ENCODE measurements at regions not wholly inside any gene's neighbourhood (a gene's known extent, or its start where the extent isn't known, plus 50 kb on each side); places are given as distances from the start of the nearest gene placed in this dataset.

DNA sequence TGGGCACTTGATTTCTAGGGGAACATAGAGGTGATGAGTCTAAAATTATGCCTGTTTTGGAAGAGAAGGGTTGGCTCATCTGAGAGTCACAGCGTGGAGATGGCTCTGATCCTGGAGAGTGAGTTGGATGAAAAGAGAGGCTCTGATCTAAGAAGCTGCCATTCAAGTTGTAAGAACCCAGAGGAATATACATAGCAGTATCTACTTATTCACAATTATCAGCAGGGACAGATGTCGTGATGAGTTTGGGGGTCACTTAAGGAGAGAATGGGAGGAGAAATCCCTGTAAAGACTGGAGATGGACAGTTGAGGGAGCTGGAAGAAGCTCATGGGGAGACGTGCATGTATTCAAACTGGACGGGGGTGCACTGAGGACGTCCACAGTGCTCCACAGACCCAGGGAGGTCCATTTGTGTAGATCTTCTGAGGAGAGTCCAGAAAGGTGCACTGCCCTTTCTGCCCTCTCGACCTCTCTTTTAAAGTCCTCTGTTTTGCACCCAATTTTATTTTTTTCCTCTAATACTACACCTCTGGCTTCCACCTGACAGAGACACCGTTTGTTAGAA is 124.7 kb upstream of the SSTR4 start:
- dilution Hi-C loops (cut with HindIII; ENCODE audit: low sequenced_read_pairs, unreplicated experiment) (no loop called here), in situ Hi-C loops (cut with MboI; ENCODE audit: low sequenced_read_pairs) (no loop called here)
- no peak overlapping the region for H3K4ac ChIP-seq (ENCODE audit: low read depth, low read length)

More for the DNA sequence above, 124.7 kb upstream of the SSTR4 start:
- no peak for TF ChIP-seq ELK1 (IDR thresholded peaks at IDR 0.05; ENCODE audit: borderline replicate concordance, low read depth, low read length)
- TF ChIP-seq RCOR1 (IDR thresholded peaks at IDR 0.05; ENCODE audit: insufficient replicate concordance, low read length), result no peak
- no peak for TF ChIP-seq BHLHE40 (IDR thresholded peaks at IDR 0.05; ENCODE audit: low read depth, low read length)
- TF ChIP-seq POLR2A (IDR thresholded peaks at IDR 0.05; ENCODE audit: low read depth, low read length), result no peak
- TF ChIP-seq MXI1 (IDR thresholded peaks at IDR 0.05; ENCODE audit: borderline replicate concordance, low read depth, low read length), result no peak
- TF ChIP-seq NFE2L2 (IDR thresholded peaks at IDR 0.05; ENCODE audit: low read depth, low read length), result no peak
- TF ChIP-seq CHD1 (IDR thresholded peaks at IDR 0.05; ENCODE audit: low read depth, low read length), result no peak
- no peak for TF ChIP-seq MAZ (IDR thresholded peaks at IDR 0.05; ENCODE audit: borderline replicate concordance, low read depth, low read length)
- no peak for TF ChIP-seq RFX5 (IDR thresholded peaks at IDR 0.05; ENCODE audit: low read depth, low read length)
- TF ChIP-seq FOS (IDR thresholded peaks at IDR 0.05; ENCODE audit: low read depth, low read length), result no peak
- H2AK9ac ChIP-seq (replicated peaks; ENCODE audit: low read depth, low read length, poor library complexity), result no peak overlapping the region
- no peak overlapping the region for H3K4me2 ChIP-seq (ENCODE audit: low read depth, low read length)
- no peak overlapping the region for H2AFZ ChIP-seq (replicated peaks; ENCODE audit: low read length, poor library complexity)
- intact Hi-C loops (cut with micrococcal nuclease), result no loop called here
- H4K20me1 ChIP-seq (ENCODE audit: insufficient read depth, low read length), result no peaks in the 10 kb centered on the region
- no peak for ATAC-seq (ENCODE audit: low read depth)
- no peak overlapping the region for H3K23ac ChIP-seq (ENCODE audit: low read depth, low read length)
- no peak overlapping the region for H3K4me3 ChIP-seq (ENCODE audit: insufficient read depth, low read depth, low read length)
- H2BK15ac ChIP-seq (ENCODE audit: low read depth, low read length), result no peak overlapping the region
- H4K5ac ChIP-seq (ENCODE audit: low read depth, low read length), result no peak overlapping the region
- H4K91ac ChIP-seq (ENCODE audit: insufficient read depth, low read depth, low read length), result no peak overlapping the region
- H3K14ac ChIP-seq (replicated peaks; ENCODE audit: low read depth, low read length), result no peak overlapping the region
- no peak overlapping the region for H4K8ac ChIP-seq (ENCODE audit: low read depth in 2 of 2, low read length in 2 of 2)
- H3K79me1 ChIP-seq (ENCODE audit: low read depth in 1 of 2, low read length in 2 of 2), result no peaks in the 10 kb centered on the region
- no TSS peak for BruUV-seq (replicated peaks)
- WGBS, 2 experiments (ENCODE audit: extremely low coverage in 2 of 2, insufficient read length in 1 of 2), result no CpG with 5 or more reads among the region's 7 CpGs
- H3K36me3 ChIP-seq (ENCODE audit: control insufficient read depth, insufficient read depth, low read length), result no peaks in the 10 kb centered on the region
- H2BK5ac ChIP-seq (ENCODE audit: low read depth, low read length, poor library complexity, severe bottlenecking), result no peak overlapping the region
- CTCF ChIA-PET, result no interaction called here
- H3K4me1 ChIP-seq (ENCODE audit: control insufficient read depth, insufficient read depth, low read length), result no peaks in the 10 kb centered on the region
- H2BK120ac ChIP-seq (ENCODE audit: low read depth, low read length), result no peak overlapping the region
- POLR2A ChIA-PET (ENCODE audit: unreplicated experiment), result no interaction called here
- no peak overlapping the region for H2AK5ac ChIP-seq (ENCODE audit: low read depth, low read length)
- H3K56ac ChIP-seq (ENCODE audit: extremely low read depth, insufficient read depth, low read length), result no peak overlapping the region
- no peaks in the 10 kb centered on the region for H3K9me3 ChIP-seq (ENCODE audit: control insufficient read depth, insufficient read depth, low read length)
- no peak for DNase-seq
- no peak overlapping the region for H3K9ac ChIP-seq (ENCODE audit: low read depth, low read length)
- no peak overlapping the region for H3K18ac ChIP-seq (ENCODE audit: low read depth, low read length)
- H3K9me1 ChIP-seq (ENCODE audit: insufficient read depth, low read length), result no peaks in the 10 kb centered on the region
- H3K27me3 ChIP-seq (ENCODE audit: control insufficient read depth, insufficient read depth, low read length), result no peaks in the 10 kb centered on the region; the same call in 1 of the 2 replicates
- H3K27ac ChIP-seq (ENCODE audit: insufficient read depth, low read length), result no peak overlapping the region
- H2BK20ac ChIP-seq (ENCODE audit: low read depth, low read length), result no peak overlapping the region
